Transverse colon (tissue), 3 donors: ENCODE measurements at regions not wholly inside any gene's neighbourhood (a gene's known extent, or its start where the extent isn't known, plus 50 kb on each side); places are given as distances from the start of the nearest gene placed in this dataset.

Source experiments
- POLR2A ChIP-seq: fragments of 450-650 bp; IDR thresholded peaks from one replicate; pipeline ENCODE4 v1.6.1; 2016; ENCODE audit warnings: antibody characterized with exemption, mild to moderate bottlenecking, moderate library complexity
- TF ChIP-seq, protein P1 (sequence below), 5 experiments: fragments of 200-600 bp in 3 of 5; fragments of 450-650 bp in 2 of 5; sonication (generic) in 3 of 5; IDR thresholded peaks; 1 replicate in 2 of 5; 2 replicates in 3 of 5; pipeline ENCODE4 v1.5.1; 2016 to 2017; ENCODE audit warnings: antibody characterized with exemption in 5 of 5, inconsistent platforms in 3 of 5, mild to moderate bottlenecking in 2 of 5, moderate library complexity in 1 of 5

GRCh38 chr13:34459856-34460255 lies 482.2 kb upstream of the NBEA start:
- TF ChIP-seq, protein P1, sequence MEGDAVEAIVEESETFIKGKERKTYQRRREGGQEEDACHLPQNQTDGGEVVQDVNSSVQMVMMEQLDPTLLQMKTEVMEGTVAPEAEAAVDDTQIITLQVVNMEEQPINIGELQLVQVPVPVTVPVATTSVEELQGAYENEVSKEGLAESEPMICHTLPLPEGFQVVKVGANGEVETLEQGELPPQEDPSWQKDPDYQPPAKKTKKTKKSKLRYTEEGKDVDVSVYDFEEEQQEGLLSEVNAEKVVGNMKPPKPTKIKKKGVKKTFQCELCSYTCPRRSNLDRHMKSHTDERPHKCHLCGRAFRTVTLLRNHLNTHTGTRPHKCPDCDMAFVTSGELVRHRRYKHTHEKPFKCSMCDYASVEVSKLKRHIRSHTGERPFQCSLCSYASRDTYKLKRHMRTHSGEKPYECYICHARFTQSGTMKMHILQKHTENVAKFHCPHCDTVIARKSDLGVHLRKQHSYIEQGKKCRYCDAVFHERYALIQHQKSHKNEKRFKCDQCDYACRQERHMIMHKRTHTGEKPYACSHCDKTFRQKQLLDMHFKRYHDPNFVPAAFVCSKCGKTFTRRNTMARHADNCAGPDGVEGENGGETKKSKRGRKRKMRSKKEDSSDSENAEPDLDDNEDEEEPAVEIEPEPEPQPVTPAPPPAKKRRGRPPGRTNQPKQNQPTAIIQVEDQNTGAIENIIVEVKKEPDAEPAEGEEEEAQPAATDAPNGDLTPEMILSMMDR (IDR thresholded peaks at IDR 0.05), result no peak
- TF ChIP-seq POLR2A, result no peak
